Loucy (cell line): ENCODE measurements at regions not wholly inside any gene's neighbourhood (a gene's known extent, or its start where the extent isn't known, plus 50 kb on each side); places are given as distances from the start of the nearest gene placed in this dataset.

Experiments
- H2AFZ ChIP-seq: fragments of 200-600 bp; sonication (generic); 2 replicates; pipeline ENCODE4 v1.6.0; 2016; ENCODE audit warnings: antibody characterized with exemption, mild to moderate bottlenecking, low read length, moderate library complexity
- H3F3A ChIP-seq: fragments of 200-600 bp; 2 replicates; pipeline ENCODE4 v1.6.0; 2016; ENCODE audit warnings: antibody characterized with exemption, low read depth, mild to moderate bottlenecking
- H3K27me3 ChIP-seq: fragments of 200-600 bp; sonication (generic); 2 replicates; pipeline ENCODE4 v1.6.1; 2014; ENCODE audit warnings: low read length, mild to moderate bottlenecking; ENCODE audit not compliant: insufficient read depth, poor library complexity, severe bottlenecking
- H3K36me3 ChIP-seq: fragments of 200-600 bp; sonication (generic); 2 replicates; pipeline ENCODE4 v1.6.1; 2016; ENCODE audit warnings: low read length; ENCODE audit not compliant: insufficient read depth
- H3K4me1 ChIP-seq: fragments of 200-600 bp; sonication (generic); 2 replicates; pipeline ENCODE4 v1.5.1; 2014; ENCODE audit warnings: low read length, mild to moderate bottlenecking; ENCODE audit not compliant: insufficient read depth, poor library complexity, severe bottlenecking
- H3K4me2 ChIP-seq: fragments of 200-600 bp; sonication (generic); 2 replicates; pipeline ENCODE4 v1.6.0; 2014; ENCODE audit warnings: antibody characterized with exemption, low read length, low read depth, mild to moderate bottlenecking; ENCODE audit not compliant: poor library complexity, severe bottlenecking
- H3K4me3 ChIP-seq: fragments of 200-600 bp; sonication (generic); 2 replicates; pipeline ENCODE4 v1.5.1; 2014; ENCODE audit warnings: low read length, mild to moderate bottlenecking, mixed read lengths; ENCODE audit not compliant: poor library complexity, severe bottlenecking
- H3K79me2 ChIP-seq: fragments of 200-600 bp; sonication (generic); 2 replicates; pipeline ENCODE4 v1.6.1; 2014; ENCODE audit warnings: low read length; ENCODE audit not compliant: insufficient read depth
- H3K9ac ChIP-seq: fragments of 200-600 bp; sonication (generic); 2 replicates; pipeline ENCODE4 v1.6.0; 2014; ENCODE audit warnings: mild to moderate bottlenecking, low read depth, low read length, moderate library complexity; ENCODE audit not compliant: poor library complexity, severe bottlenecking
- H3K9me2 ChIP-seq: fragments of 200-600 bp; sonication (generic); replicated peaks from 2 replicates; pipeline ENCODE4 v1.6.1; 2016; ENCODE audit warnings: low read depth, low read length, mixed read lengths
- H3K9me3 ChIP-seq: fragments of 200-600 bp; sonication (generic); 2 replicates; pipeline ENCODE4 v1.6.1; 2014; ENCODE audit warnings: mild to moderate bottlenecking, antibody characterized with exemption, low read length, low read depth; ENCODE audit not compliant: insufficient read depth
- H4K20me1 ChIP-seq: fragments of 200-600 bp; sonication (generic); 2 replicates; pipeline ENCODE4 v1.6.0; 2014; ENCODE audit warnings: antibody characterized with exemption, low read length, mild to moderate bottlenecking; ENCODE audit not compliant: insufficient read depth, poor library complexity, severe bottlenecking
- EZH2phosphoT487 ChIP-seq: fragments of 200-600 bp; IDR thresholded peaks from 2 replicates; pipeline ENCODE4 v1.6.1; 2018; ENCODE audit warnings: antibody characterized with exemption, mild to moderate bottlenecking, moderate library complexity, borderline replicate concordance
- TF ChIP-seq, protein P1 (sequence below): fragments of 200-600 bp; sonication (generic); conservative IDR thresholded peaks from 2 replicates; pipeline ENCODE4 v1.5.1; 2014; ENCODE audit warnings: mild to moderate bottlenecking, antibody characterized with exemption, low read length

GRCh38 chr7:130973637-130974036 lies 239.6 kb upstream of the KLF14 start:
- peaks cover 5% of the 10 kb centered on the region; the same call in 1 of the 2 replicates for H3K9me3 ChIP-seq
- no peak overlapping the region for H3K4me2 ChIP-seq
- H3K79me2 ChIP-seq, result no peaks in the 10 kb centered on the region

DNA sequence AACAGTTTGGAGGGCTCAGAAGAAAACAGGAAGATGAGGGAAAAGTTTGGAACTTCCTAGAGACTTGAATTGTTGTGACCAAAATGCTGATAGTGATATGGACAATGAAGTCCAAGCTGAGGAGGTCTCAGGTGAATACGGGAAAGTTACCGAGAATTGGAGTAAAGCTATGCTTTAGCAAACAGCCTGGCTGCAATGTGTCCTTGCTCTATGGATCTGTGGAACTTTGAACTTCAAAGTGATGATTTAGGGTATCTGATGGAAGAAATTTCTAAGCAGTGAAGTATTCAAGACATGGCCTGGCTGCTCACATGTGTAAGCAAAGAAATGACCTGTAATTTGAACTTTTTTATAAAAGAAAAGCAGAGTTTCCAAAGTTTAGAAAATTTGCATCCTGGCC lies 240.2 kb upstream of the KLF14 start:
- Histone ChIP-seq H3K4me1 (peaks cover 12% of the 10 kb centered on the region), H3K36me3 (no peaks in the 10 kb centered on the region), H4K20me1 (no peaks in the 10 kb centered on the region), H3K27me3 (no peaks in the 10 kb centered on the region), H3K79me2 (no peaks in the 10 kb centered on the region), H3K9me3 (peaks cover 5% of the 10 kb centered on the region; the same call in 1 of the 2 replicates), H3K9me2 (no peaks in the 10 kb centered on the region), H2AFZ (no peak overlapping the region), H3K4me3 (no peak overlapping the region), H3F3A (no peaks in the 10 kb centered on the region), H3K9ac (no peak overlapping the region), H3K4me2 (no peak overlapping the region)
- TF ChIP-seq EZH2phosphoT487, result no peak
- TF ChIP-seq, protein P1, sequence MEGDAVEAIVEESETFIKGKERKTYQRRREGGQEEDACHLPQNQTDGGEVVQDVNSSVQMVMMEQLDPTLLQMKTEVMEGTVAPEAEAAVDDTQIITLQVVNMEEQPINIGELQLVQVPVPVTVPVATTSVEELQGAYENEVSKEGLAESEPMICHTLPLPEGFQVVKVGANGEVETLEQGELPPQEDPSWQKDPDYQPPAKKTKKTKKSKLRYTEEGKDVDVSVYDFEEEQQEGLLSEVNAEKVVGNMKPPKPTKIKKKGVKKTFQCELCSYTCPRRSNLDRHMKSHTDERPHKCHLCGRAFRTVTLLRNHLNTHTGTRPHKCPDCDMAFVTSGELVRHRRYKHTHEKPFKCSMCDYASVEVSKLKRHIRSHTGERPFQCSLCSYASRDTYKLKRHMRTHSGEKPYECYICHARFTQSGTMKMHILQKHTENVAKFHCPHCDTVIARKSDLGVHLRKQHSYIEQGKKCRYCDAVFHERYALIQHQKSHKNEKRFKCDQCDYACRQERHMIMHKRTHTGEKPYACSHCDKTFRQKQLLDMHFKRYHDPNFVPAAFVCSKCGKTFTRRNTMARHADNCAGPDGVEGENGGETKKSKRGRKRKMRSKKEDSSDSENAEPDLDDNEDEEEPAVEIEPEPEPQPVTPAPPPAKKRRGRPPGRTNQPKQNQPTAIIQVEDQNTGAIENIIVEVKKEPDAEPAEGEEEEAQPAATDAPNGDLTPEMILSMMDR, result no peak

More at GRCh38 chr7:130973637-130974036, 239.6 kb upstream of the KLF14 start:
- H3K9ac ChIP-seq, result no peak overlapping the region
- no peaks in the 10 kb centered on the region for H3K36me3 ChIP-seq
- H3F3A ChIP-seq, result no peaks in the 10 kb centered on the region
- TF ChIP-seq, protein P1, result no peak
- TF ChIP-seq EZH2phosphoT487, result no peak
- no peak overlapping the region for H3K4me3 ChIP-seq
- H3K4me1 ChIP-seq, result peaks cover 12% of the 10 kb centered on the region
- no peaks in the 10 kb centered on the region for H3K27me3 ChIP-seq
- H2AFZ ChIP-seq, result no peak overlapping the region
- no peaks in the 10 kb centered on the region for H3K9me2 ChIP-seq
- no peaks in the 10 kb centered on the region for H4K20me1 ChIP-seq

DNA sequence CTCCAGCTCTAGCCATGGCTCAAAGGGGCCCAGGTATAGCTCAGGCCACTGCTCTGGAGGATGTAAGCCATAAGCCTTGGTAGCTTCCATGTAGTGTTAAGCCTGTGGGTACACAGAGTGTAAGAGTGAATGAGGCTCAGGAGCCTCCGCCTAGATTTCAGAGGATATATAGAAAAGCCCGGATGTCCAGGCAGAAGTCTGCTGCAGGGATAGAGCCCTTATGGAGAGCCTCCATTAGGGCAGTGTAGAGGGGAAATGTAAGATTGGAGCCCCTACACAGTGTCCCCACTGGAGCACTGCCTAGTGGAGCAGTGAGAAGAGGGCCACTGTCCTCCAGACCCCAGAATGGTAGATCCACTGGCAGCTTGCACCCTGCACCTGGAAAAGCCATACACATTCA lies 240.8 kb upstream of the KLF14 start:
- no peaks in the 10 kb centered on the region for H3F3A ChIP-seq
- no peak overlapping the region for H3K4me3 ChIP-seq
- no peaks in the 10 kb centered on the region for H3K27me3 ChIP-seq
- H3K4me2 ChIP-seq, result no peak overlapping the region
- no peak overlapping the region for H3K9ac ChIP-seq
- H3K79me2 ChIP-seq, result no peaks in the 10 kb centered on the region
- peaks cover 5% of the 10 kb centered on the region; the same call in 1 of the 2 replicates for H3K9me3 ChIP-seq
- H3K4me1 ChIP-seq, result peaks cover 12% of the 10 kb centered on the region
- H3K36me3 ChIP-seq, result no peaks in the 10 kb centered on the region
- no peaks in the 10 kb centered on the region for H4K20me1 ChIP-seq
- TF ChIP-seq EZH2phosphoT487, result no peak
- TF ChIP-seq, protein P1, result no peak
- no peaks in the 10 kb centered on the region for H3K9me2 ChIP-seq
- no peak overlapping the region for H2AFZ ChIP-seq
